ENCODE measurements at regions not wholly inside any gene's neighbourhood (a gene's known extent, or its start where the extent isn't known, plus 50 kb on each side); places are given as distances from the start of the nearest gene placed in this dataset.

- Mint-ChIP-seq H3K27ac (no peak overlapping the region), H3K27me3 (no peaks in the 10 kb centered on the region), H3K36me3 (no peaks in the 10 kb centered on the region), H3K9me3 (peaks cover 4% of the 10 kb centered on the region), H3K4me1 (no peaks in the 10 kb centered on the region), H3K4me3 (no peak overlapping the region)
- CTCF ChIA-PET, result no interaction called here
- no peak for DNase-seq
Observed at GRCh38 chr16:80039777-80040176, 439.2 kb upstream of the MAF start.

- Mint-ChIP-seq H3K27ac (no peak overlapping the region), H3K27me3 (no peaks in the 10 kb centered on the region), H3K4me1 (no peaks in the 10 kb centered on the region), H3K9me3 (peaks cover 2% of the 10 kb centered on the region), H3K36me3 (no peaks in the 10 kb centered on the region), H3K4me3 (no peak overlapping the region)
- DNase-seq, result no peak
- CTCF ChIA-PET, result no interaction called here
Observed at GRCh38 chr16:80038566-80038965, 438.0 kb upstream of the MAF start.

GRCh38 chr16:80034948-80035663 is 434.6 kb upstream of the MAF start:
- Mint-ChIP-seq H3K4me3 (no peak overlapping the region), H3K36me3 (no peaks in the 10 kb centered on the region), H3K27me3 (no peaks in the 10 kb centered on the region), H3K27ac (no peak overlapping the region), H3K4me1 (no peaks in the 10 kb centered on the region), H3K9me3 (no peaks in the 10 kb centered on the region)
- no peak for DNase-seq
- CTCF ChIA-PET, result no interaction called here

- Mint-ChIP-seq H3K4me1 (no peaks in the 10 kb centered on the region), H3K9me3 (no peaks in the 10 kb centered on the region), H3K36me3 (no peaks in the 10 kb centered on the region), H3K27me3 (no peaks in the 10 kb centered on the region), H3K27ac (no peak overlapping the region), H3K4me3 (no peak overlapping the region)
- DNase-seq, result no peak
- CTCF ChIA-PET, result no interaction called here
Observed at GRCh38 chr16:80034469-80034826, 433.9 kb upstream of the MAF start.

DNA sequence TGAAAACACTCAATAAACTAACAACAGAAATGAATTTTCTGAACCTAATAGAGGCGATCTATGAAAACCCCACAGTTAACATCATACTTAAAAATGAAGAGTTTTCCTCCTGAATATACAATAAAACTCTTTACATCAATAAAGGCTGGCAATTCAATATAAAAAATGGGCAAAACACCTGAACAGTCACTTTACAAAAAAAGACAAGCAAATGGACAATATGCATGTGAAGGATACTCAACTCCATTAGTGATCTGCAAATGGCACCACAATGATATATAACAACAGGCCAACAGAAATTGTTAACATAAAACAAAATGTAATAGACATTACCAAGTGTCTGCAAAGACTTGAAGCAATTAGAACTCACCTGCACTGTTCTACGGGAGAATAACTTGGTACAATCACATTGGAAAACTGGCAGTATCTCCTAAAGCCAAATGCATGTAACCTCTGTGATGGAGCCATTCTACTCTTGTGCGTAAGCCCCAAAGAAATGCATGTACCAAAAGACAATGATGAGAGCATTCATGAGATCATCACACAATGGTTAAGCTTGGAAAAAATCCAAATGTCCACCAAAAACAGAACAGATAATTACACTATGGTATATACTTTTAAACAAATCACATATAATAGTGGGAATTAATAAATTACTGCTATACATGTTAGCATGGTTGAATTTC is 433.4 kb upstream of the MAF start:
- H3K9me3 Mint-ChIP-seq, result no peaks in the 10 kb centered on the region
- H3K27me3 Mint-ChIP-seq, result no peaks in the 10 kb centered on the region
- no peak for DNase-seq
- H3K4me1 Mint-ChIP-seq, result no peaks in the 10 kb centered on the region
- H3K27ac Mint-ChIP-seq, result no peak overlapping the region
- CTCF ChIA-PET, result interaction anchor here (0.9 kb wide), 1 partner anchor 433 kb away, joined by 3 read pairs; no protein-coding TSS in a partner anchor
- no peaks in the 10 kb centered on the region for H3K36me3 Mint-ChIP-seq
- no peak overlapping the region for H3K4me3 Mint-ChIP-seq

DNA sequence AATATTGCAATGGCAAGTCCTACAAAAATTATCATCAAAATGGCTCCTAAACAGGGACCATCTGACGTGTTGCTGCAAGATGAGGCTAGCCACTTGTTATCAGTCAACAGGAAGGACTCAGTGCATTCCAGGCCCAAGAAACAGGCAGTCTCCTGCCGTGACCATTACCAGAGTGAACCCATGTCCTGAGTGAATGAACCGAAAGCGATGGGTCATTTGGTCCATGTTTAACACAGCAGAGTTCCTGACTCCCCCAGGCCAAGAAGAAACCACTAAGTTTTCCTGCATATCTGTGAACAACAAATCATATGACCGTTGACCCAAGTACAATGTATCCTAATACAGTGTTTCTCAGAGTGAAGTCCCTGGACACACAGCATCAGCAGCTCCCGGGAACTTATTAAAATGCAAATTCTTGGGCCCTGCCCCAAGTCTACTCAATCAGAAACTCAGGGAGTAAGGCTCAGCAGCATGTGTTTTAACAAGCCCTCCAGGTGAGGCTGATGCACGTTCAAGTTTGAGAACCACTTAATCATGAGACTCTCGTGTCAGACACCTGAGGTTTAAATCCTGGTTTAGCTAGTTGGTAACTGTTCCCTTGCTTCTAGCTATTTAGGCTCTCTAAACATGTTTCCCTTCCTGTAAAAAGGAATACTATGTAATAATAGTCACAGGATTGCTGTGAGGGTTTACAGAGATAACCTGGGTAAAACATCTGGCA is 429.4 kb upstream of the MAF start:
- no peak overlapping the region for H3K4me3 Mint-ChIP-seq
- no peak overlapping the region for H3K27ac Mint-ChIP-seq
- no peaks in the 10 kb centered on the region for H3K9me3 Mint-ChIP-seq
- H3K27me3 Mint-ChIP-seq, result peaks cover 4% of the 10 kb centered on the region
- H3K4me1 Mint-ChIP-seq, result peaks cover 11% of the 10 kb centered on the region
- H3K36me3 Mint-ChIP-seq, result no peaks in the 10 kb centered on the region
- DNase-seq, result no peak
- CTCF ChIA-PET, result no interaction called here

- no peaks in the 10 kb centered on the region for H3K36me3 Mint-ChIP-seq
- H3K9me3 Mint-ChIP-seq, result no peaks in the 10 kb centered on the region
- no peak for DNase-seq
- no peak overlapping the region for H3K4me3 Mint-ChIP-seq
- H3K27ac Mint-ChIP-seq, result no peak overlapping the region
- CTCF ChIA-PET, result no interaction called here
- H3K27me3 Mint-ChIP-seq, result peaks cover 4% of the 10 kb centered on the region
- peaks cover 11% of the 10 kb centered on the region for H3K4me1 Mint-ChIP-seq
Observed at GRCh38 chr16:80029381-80029630, 428.8 kb upstream of the MAF start.

GRCh38 chr16:80028581-80029380 is 428.2 kb upstream of the MAF start:
- Mint-ChIP-seq H3K27ac (no peak overlapping the region), H3K4me1 (peaks cover 11% of the 10 kb centered on the region), H3K36me3 (no peaks in the 10 kb centered on the region), H3K4me3 (no peak overlapping the region), H3K27me3 (peaks cover 4% of the 10 kb centered on the region), H3K9me3 (no peaks in the 10 kb centered on the region)
- DNase-seq, result no peak
- CTCF ChIA-PET, result no interaction called here

DNA sequence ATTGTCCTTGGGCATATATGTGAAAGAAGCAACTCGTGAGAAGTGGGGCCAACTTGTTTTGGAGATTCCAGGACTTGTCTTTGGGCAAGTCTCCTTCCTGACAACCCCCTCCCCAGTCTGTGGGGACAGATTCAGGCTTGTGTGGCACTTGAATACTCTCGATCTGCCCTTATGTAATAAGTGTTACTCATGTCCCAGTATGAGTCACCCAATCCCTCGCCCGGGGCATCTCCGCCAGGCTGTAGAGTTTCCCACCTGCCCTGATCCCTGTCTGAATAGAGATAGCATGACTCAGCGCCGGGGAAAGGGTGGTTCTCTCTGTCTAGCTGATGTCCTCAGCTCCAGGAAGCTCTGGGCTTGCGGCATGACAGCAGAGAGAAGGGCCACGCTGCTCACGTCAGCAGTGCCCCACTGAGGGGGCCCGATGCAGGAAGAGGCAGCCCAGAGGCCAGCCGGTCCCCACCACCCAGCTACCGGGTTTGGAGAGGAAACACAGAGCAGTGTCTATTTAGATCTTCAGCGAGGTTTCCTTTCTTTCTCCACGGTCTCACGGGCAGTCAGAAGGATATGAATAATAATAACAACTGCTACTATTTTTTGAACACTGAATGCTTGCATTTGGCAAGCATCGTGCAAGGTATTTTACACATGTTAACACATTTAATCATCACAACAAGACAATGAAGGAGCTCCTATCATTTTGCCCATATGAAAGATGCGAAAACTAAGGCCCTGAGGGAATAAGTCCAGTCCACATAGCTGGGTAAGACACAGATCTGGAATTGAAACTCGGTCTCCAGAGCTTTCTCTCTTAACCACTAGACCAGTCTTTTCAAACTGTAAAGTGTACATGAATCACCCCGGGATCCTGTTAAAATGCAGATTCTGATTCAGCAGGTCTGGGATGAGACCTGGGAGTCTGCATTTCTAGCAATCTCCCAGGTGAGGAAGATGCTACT is 426.7 kb upstream of the MAF start:
- H3K36me3 Mint-ChIP-seq, result no peaks in the 10 kb centered on the region
- CTCF ChIA-PET, result no interaction called here
- H3K27me3 Mint-ChIP-seq, result peaks cover 4% of the 10 kb centered on the region
- no peak overlapping the region for H3K4me3 Mint-ChIP-seq
- peak; percentile 53 for DNase-seq
- H3K9me3 Mint-ChIP-seq, result no peaks in the 10 kb centered on the region
- no peak overlapping the region for H3K27ac Mint-ChIP-seq
- H3K4me1 Mint-ChIP-seq, result peaks cover 11% of the 10 kb centered on the region

GRCh38 chr16:80025236-80025635 is 424.7 kb upstream of the MAF start:
- peaks cover 11% of the 10 kb centered on the region for H3K4me1 Mint-ChIP-seq
- peaks cover 4% of the 10 kb centered on the region for H3K27me3 Mint-ChIP-seq
- no peak overlapping the region for H3K27ac Mint-ChIP-seq
- CTCF ChIA-PET, result no interaction called here
- no peak for DNase-seq
- H3K9me3 Mint-ChIP-seq, result no peaks in the 10 kb centered on the region
- H3K4me3 Mint-ChIP-seq, result no peak overlapping the region
- no peaks in the 10 kb centered on the region for H3K36me3 Mint-ChIP-seq

DNA sequence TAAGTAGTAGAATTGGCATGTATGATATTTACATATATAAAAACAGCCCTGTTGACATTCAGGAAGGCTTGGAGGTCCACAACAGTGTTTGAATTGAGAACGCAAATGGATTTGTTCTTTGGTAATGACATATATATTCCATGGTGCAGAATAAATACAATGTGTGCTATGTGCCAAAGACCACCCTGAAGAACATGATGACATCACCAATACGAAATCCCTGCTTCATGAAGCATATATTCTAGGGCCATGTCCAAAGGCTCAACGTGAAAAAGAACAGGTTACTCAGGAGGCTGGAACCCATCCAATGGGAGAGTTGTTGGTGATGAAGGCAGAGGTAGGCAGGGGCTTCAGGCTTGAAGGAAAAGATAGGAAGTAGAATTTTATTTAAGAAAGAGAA is 423.9 kb upstream of the MAF start:
- Mint-ChIP-seq H3K4me1 (peaks cover 11% of the 10 kb centered on the region), H3K27ac (no peak overlapping the region), H3K4me3 (no peak overlapping the region), H3K36me3 (no peaks in the 10 kb centered on the region), H3K9me3 (no peaks in the 10 kb centered on the region), H3K27me3 (peaks cover 4% of the 10 kb centered on the region)
- DNase-seq, result no peak
- CTCF ChIA-PET, result no interaction called here

- Mint-ChIP-seq H3K36me3 (no peaks in the 10 kb centered on the region), H3K27ac (no peak overlapping the region), H3K4me3 (no peak overlapping the region), H3K27me3 (peaks cover 4% of the 10 kb centered on the region), H3K9me3 (no peaks in the 10 kb centered on the region), H3K4me1 (peaks cover 11% of the 10 kb centered on the region)
- CTCF ChIA-PET, result no interaction called here
- no peak for DNase-seq
Observed at GRCh38 chr16:80023865-80024264, 423.3 kb upstream of the MAF start.

DNA sequence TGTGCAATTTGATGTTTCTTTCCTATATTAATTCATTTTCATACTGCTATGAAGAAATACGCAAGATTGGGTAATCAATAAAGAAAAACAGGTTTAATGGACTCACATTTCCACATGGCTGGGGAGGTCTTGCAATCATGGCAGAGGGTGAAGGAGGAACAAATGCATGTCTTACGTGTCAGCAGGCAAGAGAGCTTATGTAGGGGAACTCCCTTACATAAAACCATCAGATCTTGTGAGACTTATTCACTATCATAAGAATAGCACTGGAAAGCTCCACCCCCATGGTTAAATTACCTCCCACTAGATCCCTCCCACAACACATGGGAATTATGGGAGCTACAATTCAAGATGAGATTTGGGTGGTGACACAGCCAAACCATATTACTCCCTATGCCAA is 418.9 kb upstream of the MAF start:
- Mint-ChIP-seq H3K9me3 (no peaks in the 10 kb centered on the region), H3K27me3 (no peaks in the 10 kb centered on the region), H3K4me1 (no peaks in the 10 kb centered on the region), H3K27ac (no peak overlapping the region), H3K36me3 (no peaks in the 10 kb centered on the region), H3K4me3 (no peak overlapping the region)
- CTCF ChIA-PET, result no interaction called here
- no peak for DNase-seq

DNA sequence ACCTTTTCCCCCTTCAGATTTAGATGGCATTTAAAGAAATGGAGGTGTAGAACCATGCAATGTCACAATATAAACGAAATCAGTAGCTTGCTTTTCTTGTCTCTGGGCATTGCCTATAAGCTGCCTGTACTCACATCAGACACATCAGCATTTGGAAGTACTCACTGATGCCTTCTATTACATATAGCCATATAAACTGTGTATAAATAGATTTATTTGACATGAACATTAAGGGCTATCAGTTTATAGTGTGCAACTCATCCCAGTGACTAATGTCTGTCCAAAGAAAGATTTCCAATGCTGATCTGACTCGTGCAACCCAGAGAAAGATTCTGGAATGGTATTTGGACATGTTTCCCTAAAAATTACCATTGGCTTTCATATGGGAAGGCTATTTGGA is 417.9 kb upstream of the MAF start:
- Mint-ChIP-seq H3K27me3 (no peaks in the 10 kb centered on the region), H3K4me1 (no peaks in the 10 kb centered on the region), H3K27ac (no peak overlapping the region), H3K36me3 (no peaks in the 10 kb centered on the region), H3K4me3 (no peak overlapping the region), H3K9me3 (no peaks in the 10 kb centered on the region)
- CTCF ChIA-PET, result no interaction called here
- no peak for DNase-seq

Measured in activated naive CD4-positive, alpha-beta T cell treated with anti-CD3 and anti-CD28 coated beads, Interleukin-2, amount 10 ng/mL, durations not matched to agents 7 days and 5 days (primary cell).